T-helper 2 cell treated with Interferon-gamma antibody and Interleukin-4, amounts not matched to agents 5 μg/mL and 100 μg/mL, for 36 hours (primary cell): ENCODE measurements at regions not wholly inside any gene's neighbourhood (a gene's known extent, or its start where the extent isn't known, plus 50 kb on each side); places are given as distances from the start of the nearest gene placed in this dataset.
A peak's percentile ranks its signal among the peaks of the same experiment; 100 is the strongest.

Source experiments
- DNase-seq: peaks from one replicate; pipeline ENCODE4 v3.0.0; 2021; ENCODE audit warnings: low spot score
- H3K27ac Mint-ChIP-seq: one replicate; pipeline ENCODE4 v1.8.0; 2021; ENCODE audit warnings: mild to moderate bottlenecking, mixed read lengths
- H3K27me3 Mint-ChIP-seq: one replicate; pipeline ENCODE4 v1.8.0; 2021; ENCODE audit warnings: low read depth, mixed read lengths
- H3K36me3 Mint-ChIP-seq: one replicate; pipeline ENCODE4 v1.8.0; 2021; ENCODE audit warnings: low read depth, mixed read lengths
- H3K4me1 Mint-ChIP-seq: one replicate; pipeline ENCODE4 v1.8.0; 2021; ENCODE audit warnings: low read depth, mixed read lengths
- H3K4me3 Mint-ChIP-seq: one replicate; pipeline ENCODE4 v1.8.0; 2022; ENCODE audit warnings: mild to moderate bottlenecking, moderate library complexity, mixed read lengths
- H3K9me3 Mint-ChIP-seq: one replicate; pipeline ENCODE4 v1.8.0; 2021; ENCODE audit warnings: mixed read lengths

DNA sequence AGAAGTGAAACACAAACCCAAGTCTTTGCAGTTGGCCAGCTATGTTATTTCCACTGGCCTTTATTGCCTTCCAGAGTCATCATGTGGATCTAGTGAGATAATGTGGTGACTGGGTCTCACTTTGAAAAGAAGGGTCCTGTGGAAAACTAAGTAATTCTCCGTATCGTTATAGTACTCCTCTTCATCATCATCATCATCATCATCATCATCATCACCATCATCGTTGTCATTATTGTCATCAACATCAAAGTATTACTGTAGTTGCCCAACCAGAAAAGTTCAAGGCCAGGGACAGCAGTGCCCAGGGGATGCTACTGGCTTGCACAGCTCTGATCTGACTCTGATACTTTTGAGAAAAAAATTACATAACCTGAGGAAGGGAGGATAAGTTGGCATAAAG, 295.6 kb upstream of the F9 start:
- Mint-ChIP-seq H3K4me3 (no peak overlapping the region), H3K9me3 (no peaks in the 10 kb centered on the region)

GRCh38 chrX:139224953-139225665, 305.4 kb upstream of the F9 start:
- H3K36me3 Mint-ChIP-seq: no peaks in the 10 kb centered on the region

More for the DNA sequence above, 295.6 kb upstream of the F9 start:
- Mint-ChIP-seq H3K36me3 (no peaks in the 10 kb centered on the region), H3K27ac (no peak overlapping the region), H3K27me3 (no peaks in the 10 kb centered on the region), H3K4me1 (no peaks in the 10 kb centered on the region)
- DNase-seq: no peak

GRCh38 chrX:139222511-139223200, 307.9 kb upstream of the F9 start:
- Mint-ChIP-seq H3K36me3 (no peaks in the 10 kb centered on the region), H3K27me3 (no peaks in the 10 kb centered on the region), H3K4me3 (no peak overlapping the region), H3K9me3 (no peaks in the 10 kb centered on the region), H3K4me1 (no peaks in the 10 kb centered on the region), H3K27ac (no peak overlapping the region)
- DNase-seq: no peak

More at GRCh38 chrX:139224953-139225665, 305.4 kb upstream of the F9 start:
- no peak overlapping the region for H3K4me3 Mint-ChIP-seq
- H3K27ac Mint-ChIP-seq: no peak overlapping the region
- H3K27me3 Mint-ChIP-seq: no peaks in the 10 kb centered on the region
- H3K9me3 Mint-ChIP-seq: no peaks in the 10 kb centered on the region
- H3K4me1 Mint-ChIP-seq: no peaks in the 10 kb centered on the region
- no peak for DNase-seq

- no peak overlapping the region for H3K4me3 Mint-ChIP-seq
- H3K27me3 Mint-ChIP-seq: no peaks in the 10 kb centered on the region
- no peaks in the 10 kb centered on the region for H3K36me3 Mint-ChIP-seq
- H3K9me3 Mint-ChIP-seq: no peaks in the 10 kb centered on the region
- DNase-seq: no peak
- no peaks in the 10 kb centered on the region for H3K4me1 Mint-ChIP-seq
- H3K27ac Mint-ChIP-seq: no peak overlapping the region
Observed at GRCh38 chrX:139213241-139213709, 317.3 kb upstream of the F9 start.

DNA sequence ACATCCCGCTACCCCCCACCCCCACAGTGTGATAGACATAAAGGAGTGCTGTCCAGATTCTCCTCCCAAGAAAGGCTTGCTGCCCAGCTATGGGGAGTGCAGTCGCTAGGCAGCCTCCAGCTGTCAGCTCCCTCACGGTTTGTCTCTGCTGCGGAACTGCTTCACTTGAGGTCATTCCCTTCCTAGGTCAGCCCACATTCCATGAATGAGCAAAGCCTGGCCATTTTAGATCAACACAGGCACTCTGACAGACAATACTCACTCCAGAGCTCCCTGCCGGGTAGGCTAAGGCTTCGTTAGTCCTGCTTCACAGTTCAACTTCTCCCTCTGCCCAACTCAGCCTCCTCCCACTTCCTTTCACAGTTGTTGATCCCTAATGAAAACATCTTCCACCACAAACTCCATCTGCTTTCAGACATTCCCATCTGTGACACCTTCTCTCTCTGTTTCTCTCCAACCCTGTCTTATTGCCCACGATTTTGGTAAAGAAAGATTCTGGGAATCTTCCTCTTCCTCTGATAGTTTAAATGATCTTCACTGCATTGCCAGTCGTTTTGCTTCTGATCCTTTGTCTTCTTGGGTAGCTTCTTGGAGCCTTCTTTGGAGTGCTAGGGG, 318.9 kb upstream of the F9 start:
- no peak overlapping the region for H3K4me3 Mint-ChIP-seq
- H3K27ac Mint-ChIP-seq: no peak overlapping the region
- DNase-seq: no peak
- H3K27me3 Mint-ChIP-seq: peaks cover 6% of the 10 kb centered on the region
- H3K9me3 Mint-ChIP-seq: no peaks in the 10 kb centered on the region
- no peaks in the 10 kb centered on the region for H3K36me3 Mint-ChIP-seq
- H3K4me1 Mint-ChIP-seq: no peaks in the 10 kb centered on the region

- Mint-ChIP-seq H3K9me3 (no peaks in the 10 kb centered on the region), H3K4me1 (no peaks in the 10 kb centered on the region), H3K27ac (no peak overlapping the region), H3K4me3 (no peak overlapping the region), H3K36me3 (no peaks in the 10 kb centered on the region), H3K27me3 (peaks cover 24% of the 10 kb centered on the region)
- no peak for DNase-seq
Observed at GRCh38 chrX:139209342-139209741, 321.2 kb upstream of the F9 start.

DNA sequence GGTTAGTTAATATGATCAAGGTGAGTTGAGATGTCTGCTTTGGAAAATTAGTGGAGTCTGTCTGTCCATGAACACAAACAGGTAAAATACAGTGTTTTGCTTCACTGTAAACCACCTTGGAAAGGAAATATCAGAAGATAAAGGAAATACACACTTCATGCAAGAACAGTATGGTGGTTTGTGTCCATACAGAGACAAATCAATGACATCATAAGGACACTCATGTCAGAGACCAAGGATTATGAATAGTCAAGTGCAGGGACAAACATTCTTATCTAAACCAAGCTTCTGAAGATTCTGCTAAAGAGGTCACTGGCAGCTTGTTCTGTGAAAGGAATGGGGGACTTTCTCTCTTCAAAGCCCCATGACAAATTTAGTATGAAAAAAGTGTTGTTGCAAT, 322.9 kb upstream of the F9 start:
- Mint-ChIP-seq H3K4me3 (no peak overlapping the region), H3K9me3 (no peaks in the 10 kb centered on the region), H3K36me3 (no peaks in the 10 kb centered on the region), H3K4me1 (no peaks in the 10 kb centered on the region), H3K27me3 (peaks cover 30% of the 10 kb centered on the region), H3K27ac (no peak overlapping the region)
- no peak for DNase-seq

DNA sequence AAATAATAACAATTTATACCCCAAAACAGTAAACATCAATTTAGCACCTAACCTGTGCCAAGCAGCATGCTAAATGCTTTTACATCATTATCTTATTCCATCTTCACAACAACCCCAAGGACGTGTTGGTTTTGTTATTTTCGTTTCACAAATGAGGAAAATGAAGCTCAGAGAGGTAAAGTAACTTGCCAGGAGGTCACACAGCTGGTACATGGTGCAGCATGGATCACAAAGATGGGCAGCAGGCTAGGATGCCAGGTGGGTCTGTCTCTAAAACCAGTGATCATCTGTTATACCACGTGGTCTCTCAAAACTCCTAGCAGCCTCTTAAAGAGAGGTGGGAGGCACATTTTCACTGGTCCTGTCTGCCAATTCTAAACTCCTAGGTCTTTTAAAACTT, 323.6 kb upstream of the F9 start:
- no peak for DNase-seq
- no peaks in the 10 kb centered on the region for H3K36me3 Mint-ChIP-seq
- peaks cover 37% of the 10 kb centered on the region for H3K27me3 Mint-ChIP-seq
- H3K9me3 Mint-ChIP-seq: no peaks in the 10 kb centered on the region
- H3K4me1 Mint-ChIP-seq: no peaks in the 10 kb centered on the region
- H3K4me3 Mint-ChIP-seq: no peak overlapping the region
- H3K27ac Mint-ChIP-seq: no peak overlapping the region

DNA sequence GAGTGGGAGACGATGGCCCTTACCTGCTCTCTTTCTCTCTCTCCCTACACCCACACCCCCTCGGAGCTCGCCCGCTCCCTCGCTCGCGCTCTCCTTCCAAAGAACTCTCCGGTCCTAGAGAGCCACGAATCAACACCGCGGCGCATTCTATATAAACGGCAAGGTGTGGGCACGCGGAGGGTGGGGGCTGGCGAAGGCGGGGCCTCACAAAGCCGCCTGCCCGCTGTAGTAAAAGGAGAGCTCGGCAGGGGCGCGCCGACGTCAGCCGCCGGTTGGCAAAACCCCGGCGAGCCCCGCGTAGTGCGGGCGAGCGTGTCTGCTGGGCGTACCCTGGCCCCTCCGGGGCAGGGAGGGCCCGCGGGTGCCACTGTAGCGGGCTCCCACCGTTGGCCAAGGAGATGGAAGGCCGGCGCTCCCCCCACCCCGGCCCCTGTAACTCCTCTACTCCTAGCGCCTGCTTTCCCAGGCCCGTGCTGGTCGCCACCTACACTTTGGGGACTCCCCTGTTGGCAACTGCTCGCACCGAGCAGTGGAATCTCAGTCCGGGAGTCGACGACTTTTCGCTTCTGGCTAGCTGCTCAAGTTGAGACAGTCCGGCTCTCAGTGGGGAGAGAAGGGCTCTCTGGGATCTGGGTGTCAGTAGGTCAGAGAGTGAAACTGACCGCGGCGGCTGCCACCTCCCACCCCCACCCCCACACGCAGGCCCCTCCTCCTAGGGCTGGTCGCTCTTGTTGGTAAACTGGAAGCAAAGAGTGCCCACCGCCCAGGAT, 325.5 kb upstream of the F9 start:
- Mint-ChIP-seq H3K27ac (no peak overlapping the region), H3K9me3 (no peaks in the 10 kb centered on the region), H3K4me3 (peak overlapping the region; percentile 59), H3K4me1 (no peaks in the 10 kb centered on the region), H3K27me3 (peaks cover 41% of the 10 kb centered on the region), H3K36me3 (no peaks in the 10 kb centered on the region)
- no peak for DNase-seq

DNA sequence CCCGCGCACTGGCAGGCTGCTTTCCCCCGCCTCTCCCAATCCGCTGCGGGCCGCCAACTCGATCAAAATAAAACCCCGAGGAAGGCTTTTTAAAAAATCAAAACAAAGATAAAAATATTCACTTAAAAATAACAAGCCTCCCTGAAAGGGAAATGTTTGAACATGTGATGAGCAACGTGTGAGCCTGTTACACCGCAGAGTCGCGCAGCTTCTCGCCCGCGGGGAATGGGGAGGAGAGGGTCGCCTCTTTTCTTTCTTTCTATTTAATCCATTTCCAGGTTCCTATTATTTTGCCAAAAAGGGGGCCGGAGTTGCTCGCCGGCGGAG, 326.0 kb upstream of the F9 start:
- Mint-ChIP-seq H3K27me3 (peaks cover 42% of the 10 kb centered on the region), H3K4me3 (peak overlapping the region; percentile 59), H3K36me3 (no peaks in the 10 kb centered on the region), H3K4me1 (no peaks in the 10 kb centered on the region), H3K9me3 (no peaks in the 10 kb centered on the region), H3K27ac (no peak overlapping the region)
- no peak for DNase-seq

DNA sequence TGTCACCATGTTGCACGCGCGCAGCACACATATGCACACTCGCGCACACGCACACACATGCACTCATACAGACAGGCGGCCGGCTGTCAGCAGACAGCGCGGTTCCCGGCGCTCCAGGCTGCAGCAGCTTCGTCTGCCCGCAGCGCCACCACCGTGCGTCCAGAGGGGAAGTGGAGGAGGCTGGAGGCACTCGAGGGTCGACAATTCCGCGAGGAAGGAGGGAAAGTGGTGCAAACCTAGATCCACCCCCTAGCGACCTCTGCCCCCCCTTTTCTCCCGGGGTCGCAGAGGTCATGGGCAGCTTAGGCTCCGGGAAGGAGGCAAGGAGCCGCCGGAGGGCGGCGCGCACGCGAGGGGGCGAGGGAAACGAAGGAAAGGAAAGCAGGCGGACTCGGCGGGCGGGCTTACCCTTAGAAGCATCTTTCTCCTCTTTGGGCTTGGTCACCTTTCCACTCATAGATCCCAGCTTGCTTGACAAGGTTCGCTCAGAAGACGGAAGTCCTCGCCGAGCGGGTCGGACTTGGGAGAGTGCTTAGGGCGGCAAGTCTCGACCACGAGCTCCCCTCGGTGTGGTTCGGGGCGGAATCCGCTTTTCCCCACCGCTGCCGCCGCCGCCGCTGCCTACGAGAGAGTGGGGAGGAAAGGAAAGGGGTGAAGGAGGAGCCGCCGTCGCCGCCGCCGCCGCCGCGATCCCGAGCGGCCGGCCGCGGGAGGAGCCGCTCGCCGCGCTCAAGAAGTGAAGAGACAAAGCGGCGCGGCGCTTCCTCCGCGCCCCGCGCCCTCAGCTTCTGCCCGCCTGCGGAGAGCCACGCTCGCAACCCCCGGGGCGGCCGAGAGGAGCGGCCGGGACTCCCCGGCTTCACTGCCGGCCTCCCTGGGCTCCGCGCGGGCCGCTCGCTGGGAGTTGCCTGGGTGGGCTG, 326.6 kb upstream of the F9 start:
- Mint-ChIP-seq H3K4me3 (peak overlapping the region; percentile 57), H3K27me3 (peaks cover 46% of the 10 kb centered on the region), H3K27ac (no peak overlapping the region), H3K4me1 (no peaks in the 10 kb centered on the region), H3K36me3 (no peaks in the 10 kb centered on the region), H3K9me3 (no peaks in the 10 kb centered on the region)
- DNase-seq: no peak

DNA sequence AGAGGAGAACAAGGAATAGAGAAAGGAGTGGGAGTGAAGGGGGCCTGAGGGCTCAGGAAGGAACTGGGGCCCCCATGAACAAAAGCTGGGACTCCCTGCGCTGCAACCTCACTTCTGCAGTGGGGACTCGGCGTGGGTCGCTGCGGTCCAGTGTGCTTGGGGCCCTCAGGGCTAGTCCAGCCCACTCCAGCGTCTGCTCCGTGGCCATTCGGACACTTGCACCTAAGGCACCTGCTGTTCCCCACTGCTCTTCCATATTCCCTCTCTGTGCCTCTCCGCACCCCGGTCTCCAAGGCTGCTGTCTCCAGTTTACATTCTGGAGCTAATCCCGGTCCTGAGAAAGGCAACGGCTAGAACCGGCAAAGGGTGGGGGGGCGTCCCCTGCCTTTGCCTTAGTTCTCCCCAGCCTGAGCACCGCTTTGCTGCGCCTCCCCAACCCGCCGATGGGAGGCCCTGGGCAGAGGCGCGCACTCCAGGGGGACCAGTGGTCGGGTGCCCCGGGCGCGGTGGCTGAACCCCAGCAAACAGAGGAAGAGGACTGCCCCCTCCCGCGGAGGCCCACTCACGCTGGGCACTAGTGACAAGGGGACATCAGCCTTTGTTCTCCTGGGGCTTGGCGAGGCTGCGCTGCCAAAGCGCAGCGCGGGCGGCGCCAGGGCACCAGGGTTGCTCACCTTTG, 327.7 kb upstream of the F9 start:
- no peaks in the 10 kb centered on the region for H3K36me3 Mint-ChIP-seq
- no peak for DNase-seq
- no peaks in the 10 kb centered on the region for H3K4me1 Mint-ChIP-seq
- no peak overlapping the region for H3K4me3 Mint-ChIP-seq
- H3K9me3 Mint-ChIP-seq: no peaks in the 10 kb centered on the region
- peaks cover 46% of the 10 kb centered on the region for H3K27me3 Mint-ChIP-seq
- no peak overlapping the region for H3K27ac Mint-ChIP-seq

- no peak overlapping the region for H3K27ac Mint-ChIP-seq
- H3K4me3 Mint-ChIP-seq: no peak overlapping the region
- H3K4me1 Mint-ChIP-seq: no peaks in the 10 kb centered on the region
- peaks cover 42% of the 10 kb centered on the region for H3K27me3 Mint-ChIP-seq
- no peak for DNase-seq
- H3K36me3 Mint-ChIP-seq: no peaks in the 10 kb centered on the region
- no peaks in the 10 kb centered on the region for H3K9me3 Mint-ChIP-seq
Observed at GRCh38 chrX:139201924-139202323, 328.6 kb upstream of the F9 start.
